A673 (cell line): ENCODE measurements at regions not wholly inside any gene's neighbourhood (a gene's known extent, or its start where the extent isn't known, plus 50 kb on each side); places are given as distances from the start of the nearest gene placed in this dataset.

Experiments
- CTCF ChIP-seq: fragments of 300-800, 200-600 bp; sonication (generic); conservative IDR thresholded peaks from 2 replicates; pipeline ENCODE4 v1.5.1; 2017; ENCODE audit warnings: low read depth, mild to moderate bottlenecking, antibody characterized with exemption, low read length, moderate library complexity, mixed read lengths
- EZH2 ChIP-seq: fragments of 200-600 bp; sonication (generic); IDR thresholded peaks from 2 replicates; pipeline ENCODE4 v1.6.1; 2017; ENCODE audit warnings: borderline replicate concordance, low read depth, mild to moderate bottlenecking, mixed read lengths, antibody characterized with exemption, low read length; ENCODE audit not compliant: poor library complexity, severe bottlenecking

- no peak for TF ChIP-seq CTCF
- TF ChIP-seq EZH2 = no peak
Measured at GRCh38 chr12:84740602-84741001, 172.0 kb downstream of the SLC6A15 start.
